NCI-H2227 treated with DMSO at 0.1 percent for 48 hours (cell line): ENCODE measurements at regions not wholly inside any gene's neighbourhood (a gene's known extent, or its start where the extent isn't known, plus 50 kb on each side); places are given as distances from the start of the nearest gene placed in this dataset.

Experiments
- DNase-seq: peaks from one replicate; lab custom pipeline; 2025; lab: John Stamatoyannopoulos, UW

- no peak for DNase-seq
Observed at GRCh38 chr6:129967427-129967826, 51.0 kb upstream of the L3MBTL3 start.

GRCh38 chr6:129966125-129966524, 52.3 kb upstream of the L3MBTL3 start:
- DNase-seq, result no peak

- DNase-seq, result no peak
Observed at GRCh38 chr6:129965096-129965495, 53.3 kb upstream of the L3MBTL3 start.

- no peak for DNase-seq
Observed at GRCh38 chr6:129959358-129959930, 58.9 kb upstream of the L3MBTL3 start.

GRCh38 chr6:129957941-129958898, 60.2 kb upstream of the L3MBTL3 start:
- no peak for DNase-seq

GRCh38 chr6:129955584-129955983, 62.8 kb upstream of the L3MBTL3 start:
- no peak for DNase-seq

GRCh38 chr6:129954749-129955431, 63.5 kb upstream of the L3MBTL3 start:
- no peak for DNase-seq

GRCh38 chr6:129947797-129948196, 70.6 kb upstream of the L3MBTL3 start:
- no peak for DNase-seq

- DNase-seq, result no peak
Observed at GRCh38 chr6:129946439-129947140, 71.8 kb upstream of the L3MBTL3 start.

- no peak for DNase-seq
Observed at GRCh38 chr6:129943637-129944271, 74.6 kb upstream of the L3MBTL3 start.

- DNase-seq, result no peak
Observed at GRCh38 chr6:129940454-129941195, 77.8 kb upstream of the L3MBTL3 start.

GRCh38 chr6:129938249-129939020, 77.3 kb upstream of the TMEM244 start:
- no peak for DNase-seq

- DNase-seq, result peak; percentile 12
Observed at GRCh38 chr6:129936329-129937165, 75.4 kb upstream of the TMEM244 start.

- DNase-seq, result no peak
Observed at GRCh38 chr6:129932321-129932720, 71.2 kb upstream of the TMEM244 start.

- no peak for DNase-seq
Observed at GRCh38 chr6:129929433-129929832, 68.3 kb upstream of the TMEM244 start.

- no peak for DNase-seq
Observed at GRCh38 chr6:129923530-129924250, 62.6 kb upstream of the TMEM244 start.

- no peak for DNase-seq
Observed at GRCh38 chr6:129921169-129921817, 60.2 kb upstream of the TMEM244 start.
